Choroid plexus epithelial cell (primary cell): ENCODE measurements at regions not wholly inside any gene's neighbourhood (a gene's known extent, or its start where the extent isn't known, plus 50 kb on each side); places are given as distances from the start of the nearest gene placed in this dataset.

ENCODE experiments used
- DNase-seq: peaks from one replicate; pipeline ENCODE4 v3.0.0-alpha.2; 2010; ENCODE audit warnings: low read depth
- H3K4me3 ChIP-seq: 2 replicates; pipeline ENCODE4 v1.5.1; 2011; ENCODE audit warnings: low read depth, mild to moderate bottlenecking, control low read depth, low read length, moderate library complexity
- TF ChIP-seq, protein P1 (sequence below): conservative IDR thresholded peaks from 2 replicates; pipeline ENCODE4 v1.5.1; 2011; ENCODE audit warnings: low read depth, mild to moderate bottlenecking, control low read depth, inconsistent platforms, low read length, moderate library complexity

DNA sequence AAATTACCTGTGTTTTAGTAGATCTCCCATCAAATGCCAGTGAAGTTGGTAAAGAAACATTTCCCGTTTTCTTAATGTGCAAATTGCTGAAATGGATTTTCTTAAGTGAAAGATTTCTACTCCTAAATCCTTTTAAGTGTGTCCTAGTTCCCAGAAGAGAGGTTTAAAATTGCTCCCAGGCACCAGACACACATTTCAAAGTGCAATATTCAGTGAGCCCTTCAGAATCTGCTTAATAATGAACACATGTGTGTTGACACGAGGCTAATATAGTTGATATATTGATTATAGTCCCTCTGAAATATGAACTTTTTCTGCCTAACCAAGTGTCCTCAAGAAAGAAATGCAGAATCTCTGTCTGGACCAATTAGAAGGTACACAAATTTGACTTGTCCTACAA, 861.7 kb upstream of the CNTNAP5 start:
- TF ChIP-seq, protein P1, sequence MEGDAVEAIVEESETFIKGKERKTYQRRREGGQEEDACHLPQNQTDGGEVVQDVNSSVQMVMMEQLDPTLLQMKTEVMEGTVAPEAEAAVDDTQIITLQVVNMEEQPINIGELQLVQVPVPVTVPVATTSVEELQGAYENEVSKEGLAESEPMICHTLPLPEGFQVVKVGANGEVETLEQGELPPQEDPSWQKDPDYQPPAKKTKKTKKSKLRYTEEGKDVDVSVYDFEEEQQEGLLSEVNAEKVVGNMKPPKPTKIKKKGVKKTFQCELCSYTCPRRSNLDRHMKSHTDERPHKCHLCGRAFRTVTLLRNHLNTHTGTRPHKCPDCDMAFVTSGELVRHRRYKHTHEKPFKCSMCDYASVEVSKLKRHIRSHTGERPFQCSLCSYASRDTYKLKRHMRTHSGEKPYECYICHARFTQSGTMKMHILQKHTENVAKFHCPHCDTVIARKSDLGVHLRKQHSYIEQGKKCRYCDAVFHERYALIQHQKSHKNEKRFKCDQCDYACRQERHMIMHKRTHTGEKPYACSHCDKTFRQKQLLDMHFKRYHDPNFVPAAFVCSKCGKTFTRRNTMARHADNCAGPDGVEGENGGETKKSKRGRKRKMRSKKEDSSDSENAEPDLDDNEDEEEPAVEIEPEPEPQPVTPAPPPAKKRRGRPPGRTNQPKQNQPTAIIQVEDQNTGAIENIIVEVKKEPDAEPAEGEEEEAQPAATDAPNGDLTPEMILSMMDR = no peak
- DNase-seq = no peak
- no peak overlapping the region for H3K4me3 ChIP-seq

DNA sequence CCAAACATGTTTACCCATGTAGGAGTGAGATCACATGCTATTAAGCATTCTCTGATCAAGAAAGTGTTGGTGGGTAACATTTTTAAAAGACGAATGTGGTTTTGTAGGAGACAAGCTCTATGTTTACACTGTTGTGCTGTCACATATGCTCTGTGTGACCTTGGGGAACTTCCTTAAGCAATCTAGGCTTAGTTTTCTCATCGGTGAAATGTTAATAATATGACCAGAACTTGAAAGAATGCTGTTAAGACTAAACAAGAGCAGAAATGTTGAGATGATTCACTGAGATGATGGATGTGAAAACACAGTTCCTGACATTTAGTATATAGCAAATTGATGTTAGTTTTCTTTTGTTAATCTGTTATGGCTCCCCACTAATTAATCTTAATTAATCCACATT, 860.9 kb upstream of the CNTNAP5 start:
- no peak overlapping the region for H3K4me3 ChIP-seq
- TF ChIP-seq, protein P1 = no peak
- peak; percentile 2 for DNase-seq

DNA sequence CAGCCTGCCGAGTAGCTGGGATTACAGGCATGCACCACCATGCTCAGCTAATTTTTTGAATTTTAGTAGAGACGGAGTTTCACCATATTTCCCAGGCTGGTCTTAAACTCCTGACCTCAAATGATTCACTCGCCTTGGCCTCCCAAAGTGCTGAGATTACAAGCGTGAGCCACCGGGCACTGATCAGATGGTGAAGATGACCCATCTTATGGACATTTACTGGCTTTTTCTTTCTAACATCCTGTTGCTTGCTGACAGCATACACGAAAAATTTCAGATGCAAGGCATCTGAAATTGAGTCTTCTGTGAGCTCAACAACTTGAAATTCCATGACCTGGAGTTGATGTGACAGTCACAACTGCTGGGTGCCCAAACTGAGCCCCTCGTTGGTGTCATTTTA, 859.5 kb upstream of the CNTNAP5 start:
- TF ChIP-seq, protein P1 = no peak
- peak; percentile 23 for DNase-seq
- no peak overlapping the region for H3K4me3 ChIP-seq

DNA sequence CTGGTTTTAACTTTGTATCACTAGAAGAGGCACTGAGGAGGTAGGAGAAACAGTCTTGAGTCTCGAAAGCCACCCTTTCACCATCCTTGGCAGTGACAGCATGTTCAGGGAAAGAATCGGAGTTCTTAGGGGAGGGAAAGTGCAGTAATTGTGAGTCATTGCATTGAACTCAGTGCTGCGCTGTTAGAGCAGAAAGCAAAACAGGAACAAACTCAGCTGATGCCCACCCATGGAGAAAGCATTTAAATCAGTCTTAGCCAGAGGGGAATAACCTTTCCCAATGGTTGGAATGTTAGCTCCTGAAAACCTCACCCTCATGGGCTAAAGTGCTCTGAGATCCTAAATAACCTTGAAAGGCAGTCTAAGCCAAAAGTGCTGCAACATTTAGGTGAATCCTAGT, 845.6 kb upstream of the CNTNAP5 start:
- H3K4me3 ChIP-seq = no peak overlapping the region

DNA sequence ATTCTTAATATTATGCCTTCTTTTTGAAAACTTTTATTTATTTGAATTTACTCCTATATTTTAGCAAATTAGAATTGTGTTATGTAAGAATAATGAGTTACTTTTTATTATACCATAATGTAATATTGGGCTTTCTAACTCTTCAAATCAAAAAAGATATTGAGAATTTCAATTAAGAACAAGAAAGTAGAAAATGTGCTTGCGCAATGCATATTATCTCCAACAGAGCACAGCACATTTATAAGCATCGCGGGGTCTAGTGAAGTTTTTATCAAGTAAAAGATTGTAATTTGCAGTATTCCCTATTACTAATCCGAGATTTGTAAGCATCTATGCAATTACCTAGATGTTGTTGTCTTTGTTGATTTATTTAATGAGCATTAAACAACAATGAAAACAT, 829.1 kb upstream of the CNTNAP5 start:
- no peak overlapping the region for H3K4me3 ChIP-seq
- no peak for DNase-seq
- TF ChIP-seq, protein P1 = no peak

More for the DNA sequence above, 845.6 kb upstream of the CNTNAP5 start:
- peak; percentile 44 for DNase-seq
- TF ChIP-seq, protein P1 = no peak

GRCh38 chr2:123200035-123200434, 825.1 kb upstream of the CNTNAP5 start:
- TF ChIP-seq, protein P1 = no peak

GRCh38 chr2:123207245-123207644, 817.8 kb upstream of the CNTNAP5 start:
- no peak for DNase-seq
- H3K4me3 ChIP-seq = no peak overlapping the region
- TF ChIP-seq, protein P1 = no peak

More at GRCh38 chr2:123200035-123200434, 825.1 kb upstream of the CNTNAP5 start:
- no peak for DNase-seq
- H3K4me3 ChIP-seq = no peak overlapping the region
